Fibroblast of lung (primary cell): ENCODE measurements at regions not wholly inside any gene's neighbourhood (a gene's known extent, or its start where the extent isn't known, plus 50 kb on each side); places are given as distances from the start of the nearest gene placed in this dataset.

Experiments
- CTCF ChIP-seq, 2 donors: IDR thresholded peaks in 1 of 2; conservative IDR thresholded peaks in 1 of 2; 1 replicate in 1 of 2; 2 replicates in 1 of 2; pipeline ENCODE4 v1.5.1; 2011 to 2012; ENCODE audit warnings: low read length in 2 of 2, control low read depth in 1 of 2, inconsistent platforms in 1 of 2, low read depth in 1 of 2, mild to moderate bottlenecking in 1 of 2
- EZH2 ChIP-seq: IDR thresholded peaks from 2 replicates; pipeline ENCODE4 v1.5.1; 2012; ENCODE audit warnings: low read length, control low read depth, mild to moderate bottlenecking; ENCODE audit errors: missing control alignments

DNA sequence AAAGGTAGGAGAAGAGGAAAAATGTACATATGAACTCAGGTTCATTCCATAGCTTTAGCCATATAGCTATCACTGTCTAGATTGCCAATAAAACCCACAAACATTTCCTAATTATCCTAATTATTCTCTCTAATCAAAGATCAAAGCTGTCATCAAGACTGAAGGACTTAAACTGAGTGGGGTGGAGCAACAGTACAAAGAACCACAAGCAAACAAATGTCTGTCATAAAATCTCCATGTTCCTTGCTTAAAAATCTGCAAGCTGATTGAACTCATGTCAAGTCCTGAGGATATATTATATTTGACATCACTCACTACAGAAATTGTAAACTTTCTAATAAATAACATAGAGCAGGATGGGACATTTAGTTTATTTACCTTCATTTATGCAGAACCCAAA, 315.9 kb downstream of the SNX13 start:
- TF ChIP-seq CTCF (conservative IDR thresholded peaks at IDR 0.05 in 1 of 2, IDR thresholded peaks at IDR 0.05 in 1 of 2; ENCODE audit: low read depth in 1 of 2, low read length in 2 of 2) (no peak), EZH2 (no peak)
